Activated CD4-positive, alpha-beta T cell treated with anti-CD3 and anti-CD28 coated beads, Interleukin-2, Interleukin-6, amounts not matched to agents 100 ng/mL and 50 ng/mL, durations not matched to agents 16 hours and 8 hours (primary cell): ENCODE measurements at regions not wholly inside any gene's neighbourhood (a gene's known extent, or its start where the extent isn't known, plus 50 kb on each side); places are given as distances from the start of the nearest gene placed in this dataset.
"Not testable (repeated sequence)": the region's sequence is repeated elsewhere in the genome, so short reads cannot be mapped to it uniquely, and the experiment has no call there.

Experiments used
- DNase-seq: peaks from one replicate; pipeline ENCODE4 v3.0.0-alpha.2; 2020

DNA sequence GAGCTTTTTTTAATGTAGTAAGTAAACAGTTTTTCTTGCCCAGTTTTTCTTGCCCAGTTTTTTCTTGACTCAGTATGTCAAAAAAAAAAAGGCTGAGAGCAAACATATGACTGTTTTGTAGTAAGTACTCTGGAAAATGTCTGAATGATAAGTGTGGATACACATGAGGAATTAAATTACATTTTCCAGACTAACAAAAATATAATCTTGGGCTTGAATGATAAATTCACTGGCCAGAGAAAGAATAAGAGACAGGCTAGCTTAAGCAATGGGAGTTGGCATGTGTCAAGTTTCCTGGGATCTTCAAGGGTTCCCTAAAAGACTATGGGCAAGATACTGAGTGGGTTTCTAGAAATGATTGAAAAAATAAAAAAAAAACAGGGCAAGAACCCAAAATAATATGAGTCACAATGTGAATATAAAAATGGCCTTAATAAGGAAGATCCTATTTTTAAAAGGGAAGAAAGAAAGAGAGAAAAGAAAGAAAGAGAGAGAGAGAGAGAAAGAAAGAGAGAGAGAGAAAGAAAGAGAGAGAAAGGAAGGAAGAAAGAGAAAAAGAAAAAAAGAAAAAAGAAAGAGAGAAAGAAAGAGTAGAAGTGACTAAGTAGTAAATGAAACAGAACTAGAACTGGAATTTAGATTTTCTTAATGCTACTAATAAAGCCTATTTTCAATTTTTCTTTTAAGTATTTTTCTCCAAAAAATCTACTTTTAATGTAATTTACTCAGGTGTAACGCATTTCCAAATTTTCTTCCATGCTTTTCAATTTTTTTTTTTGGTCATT lies 60.2 kb downstream of the TFPI2 start:
- DNase-seq: no peak

- peak; percentile 32 for DNase-seq
These were observed 62.3 kb downstream of the TFPI2 start for GRCh38 chr7:93828260-93828659.

DNA sequence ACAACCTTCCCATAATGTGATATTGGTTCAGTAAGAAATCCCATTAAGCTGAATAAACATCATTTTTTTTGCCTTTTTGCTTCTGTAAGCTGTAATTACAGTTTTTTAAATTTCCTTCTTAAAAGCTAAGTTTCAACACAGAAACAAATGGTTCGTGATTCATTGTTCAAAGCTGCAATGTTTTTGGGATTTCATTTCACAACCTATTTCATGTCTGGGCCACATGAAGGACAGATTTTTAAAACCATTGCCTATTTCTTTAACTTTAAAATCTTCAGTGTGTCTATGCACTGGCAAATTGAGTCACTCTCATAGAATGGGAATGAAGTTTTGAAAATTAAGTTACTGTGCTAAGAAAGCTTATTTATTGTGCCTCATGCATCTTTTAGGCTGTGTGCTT lies 66.9 kb downstream of the TFPI2 start:
- no peak for DNase-seq

DNA sequence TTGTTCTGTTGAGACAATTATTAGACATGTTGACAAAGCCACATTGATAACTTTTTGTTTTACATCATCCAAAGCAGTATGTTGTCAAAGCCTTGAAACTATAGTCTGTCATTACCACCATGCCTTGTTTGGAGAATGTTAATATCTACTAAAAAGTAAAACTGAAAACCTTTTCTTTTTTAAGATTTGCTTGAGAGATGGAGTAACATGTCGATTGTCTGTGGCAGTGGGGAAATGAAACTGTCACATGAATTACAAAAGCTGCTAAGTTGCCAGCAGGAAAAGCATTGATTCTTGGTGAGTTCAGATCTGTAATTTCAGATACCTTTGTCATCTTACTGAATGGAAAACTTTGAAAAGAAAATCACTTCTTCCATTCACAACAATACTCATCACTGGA lies 69.1 kb downstream of the TFPI2 start:
- DNase-seq: no peak

- no peak for DNase-seq
These were observed 70.9 kb downstream of the TFPI2 start for GRCh38 chr7:93819699-93820098.

GRCh38 chr7:93817526-93817925 lies 73.0 kb downstream of the TFPI2 start:
- DNase-seq: no peak

GRCh38 chr7:93817004-93817403 lies 73.5 kb downstream of the TFPI2 start:
- no peak for DNase-seq

- no peak for DNase-seq
These were observed 77.0 kb downstream of the TFPI2 start for GRCh38 chr7:93813514-93813913.

GRCh38 chr7:93812061-93812460 lies 78.5 kb downstream of the TFPI2 start:
- DNase-seq: no peak

DNA sequence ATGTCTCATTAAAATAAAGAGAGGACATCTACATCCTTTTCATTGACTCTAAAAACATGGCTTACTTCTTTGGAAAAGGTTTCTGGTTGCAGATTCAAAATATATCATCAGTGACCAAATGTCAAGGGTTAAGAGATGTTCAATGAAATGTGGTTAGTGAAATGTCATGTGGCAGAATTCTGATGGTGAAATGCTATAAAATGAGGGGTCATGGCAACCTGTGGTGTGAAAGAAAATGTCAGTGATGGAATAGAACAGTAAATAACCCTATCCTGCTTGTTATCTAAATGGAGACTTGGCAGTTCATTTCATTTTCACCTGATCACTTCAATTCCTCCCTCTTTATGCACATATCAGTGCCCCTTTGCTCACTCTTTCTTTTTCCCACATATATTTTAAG lies 79.4 kb downstream of the TFPI2 start:
- no peak for DNase-seq

DNA sequence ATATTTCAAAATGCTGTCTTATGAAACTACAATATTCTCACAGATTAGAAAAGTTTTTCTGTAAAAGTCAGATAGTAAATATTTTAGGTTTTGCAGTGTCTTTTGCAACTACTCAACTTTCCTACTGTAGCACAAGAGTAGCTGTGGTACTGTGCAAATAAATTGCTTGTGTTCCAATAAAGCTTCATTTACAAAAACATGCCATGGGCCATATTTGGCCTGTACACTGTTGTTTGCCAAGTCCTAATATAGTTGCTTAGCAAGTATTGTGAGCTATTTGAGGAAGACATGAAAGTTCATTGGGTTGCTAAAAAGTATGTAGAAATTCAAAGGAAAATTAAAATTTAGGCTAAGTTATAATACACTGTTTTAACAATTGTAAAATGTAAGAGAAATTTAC lies 80.0 kb downstream of the TFPI2 start:
- no peak for DNase-seq

- no peak for DNase-seq
These were observed 85.8 kb downstream of the TFPI2 start for GRCh38 chr7:93804726-93805125.

DNA sequence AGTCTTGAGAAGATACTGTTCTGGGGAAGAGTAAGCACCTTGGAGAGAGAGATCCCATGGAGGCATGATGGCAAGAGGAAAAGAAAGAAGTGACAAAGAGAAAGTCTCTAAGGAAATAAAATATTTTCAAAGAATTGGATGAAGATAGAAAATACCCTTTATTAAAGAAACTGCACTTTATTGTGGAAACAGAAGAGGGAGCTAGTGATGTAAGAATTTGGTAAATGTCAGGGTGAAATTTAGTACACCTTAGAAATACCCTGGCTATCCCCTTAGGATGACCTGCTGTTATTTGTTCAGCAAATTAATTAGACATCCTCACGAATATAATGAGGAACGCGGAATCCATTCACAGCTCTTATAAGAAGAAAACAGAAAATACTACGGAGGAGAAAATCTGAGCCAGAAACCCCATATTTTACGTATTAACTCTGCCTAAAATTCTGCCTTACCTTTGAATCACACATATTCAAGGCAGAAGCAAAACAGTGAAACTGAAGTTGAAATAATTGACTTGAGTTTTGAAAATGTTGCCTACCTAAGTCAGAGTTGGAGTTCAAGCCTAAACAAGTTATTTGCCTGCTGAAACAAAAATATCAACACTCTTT lies 90.7 kb downstream of the TFPI2 start:
- DNase-seq: peak; percentile 3

GRCh38 chr7:93793084-93793697 lies 97.4 kb downstream of the TFPI2 start:
- not testable (repeated sequence) for DNase-seq

- DNase-seq: no peak
These were observed 111.4 kb downstream of the TFPI2 start for GRCh38 chr7:93779115-93779514.

DNA sequence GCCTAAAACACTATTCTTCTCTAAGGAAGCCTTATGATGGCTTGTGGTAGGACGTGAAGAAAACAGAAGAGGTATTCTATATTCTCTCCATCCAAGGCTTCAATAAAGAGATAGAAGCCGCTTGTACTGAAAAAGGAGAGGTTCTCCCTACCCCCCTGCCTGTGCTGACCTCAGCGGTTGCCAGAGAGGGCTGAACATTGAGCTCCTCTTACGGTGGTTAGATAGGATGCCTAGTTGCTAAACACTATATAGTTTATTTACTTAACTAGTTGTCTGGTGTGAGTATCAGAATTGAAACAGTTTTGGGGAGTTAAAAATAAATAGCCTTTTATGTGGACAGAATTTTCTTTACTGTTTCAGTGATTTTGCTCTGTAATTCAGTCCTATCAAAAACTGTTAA lies 112.2 kb downstream of the TFPI2 start:
- DNase-seq: no peak

DNA sequence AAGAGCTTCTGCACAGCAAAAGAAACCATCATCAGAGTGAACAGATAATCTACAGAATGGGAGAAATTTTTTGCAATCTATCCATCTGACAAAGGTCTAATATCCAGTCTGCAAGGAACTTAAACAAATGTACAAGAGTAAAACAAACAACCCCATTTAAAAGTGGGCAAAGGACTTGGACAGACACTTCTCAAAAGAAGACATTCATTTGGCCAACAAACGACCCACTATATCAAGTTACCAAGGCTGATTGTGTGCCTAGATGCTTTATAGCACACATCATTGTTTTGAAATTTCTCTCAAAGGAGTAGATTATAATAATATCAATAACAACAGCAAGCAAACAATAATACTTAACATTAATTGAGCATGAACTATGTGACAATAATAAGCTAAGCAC lies 117.1 kb downstream of the TFPI2 start:
- no peak for DNase-seq

DNA sequence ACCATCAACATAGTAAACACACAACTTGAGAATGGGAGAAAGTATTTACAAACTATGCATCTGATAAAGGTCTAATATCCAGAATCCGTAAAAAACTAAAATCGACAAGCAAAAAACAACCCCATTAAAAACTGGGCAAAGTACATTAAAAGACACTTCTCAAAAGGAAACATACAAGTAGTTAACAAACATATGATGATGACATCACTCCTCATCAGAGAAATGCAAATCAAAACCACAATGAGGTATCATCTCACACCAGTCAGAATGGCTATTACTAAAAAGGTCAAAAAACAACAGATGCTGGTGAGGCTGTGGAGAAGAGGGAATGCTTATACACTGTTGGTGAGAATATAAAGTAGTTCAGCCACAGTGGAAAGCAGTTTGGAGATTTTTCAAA lies 125.1 kb downstream of the TFPI2 start:
- DNase-seq: no peak

- DNase-seq: no peak
These were observed 131.9 kb downstream of the TFPI2 start for GRCh38 chr7:93758631-93759030.

GRCh38 chr7:93757426-93757825 lies 133.1 kb downstream of the TFPI2 start:
- no peak for DNase-seq

- DNase-seq: no peak
These were observed 133.7 kb downstream of the TFPI2 start for GRCh38 chr7:93756890-93757289.

DNA sequence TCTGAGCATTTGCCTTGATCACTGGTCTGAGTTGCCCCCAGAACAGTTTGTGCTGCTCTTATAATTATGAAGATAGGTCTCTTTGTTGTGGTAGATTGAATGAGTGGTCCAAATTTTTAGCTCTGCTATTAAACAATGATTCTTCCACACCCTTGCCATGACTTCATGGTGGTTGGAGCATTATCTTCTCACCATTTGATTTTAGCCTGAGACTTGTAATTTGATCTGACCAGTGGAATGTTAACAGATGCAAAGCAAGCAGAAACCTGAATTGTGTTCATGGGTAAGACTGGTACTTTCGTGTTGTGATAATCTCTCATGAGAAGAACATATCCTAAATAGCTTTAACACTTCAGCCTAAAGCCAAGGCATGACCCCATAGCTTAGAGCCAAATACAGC lies 139.1 kb downstream of the TFPI2 start:
- DNase-seq: no peak

DNA sequence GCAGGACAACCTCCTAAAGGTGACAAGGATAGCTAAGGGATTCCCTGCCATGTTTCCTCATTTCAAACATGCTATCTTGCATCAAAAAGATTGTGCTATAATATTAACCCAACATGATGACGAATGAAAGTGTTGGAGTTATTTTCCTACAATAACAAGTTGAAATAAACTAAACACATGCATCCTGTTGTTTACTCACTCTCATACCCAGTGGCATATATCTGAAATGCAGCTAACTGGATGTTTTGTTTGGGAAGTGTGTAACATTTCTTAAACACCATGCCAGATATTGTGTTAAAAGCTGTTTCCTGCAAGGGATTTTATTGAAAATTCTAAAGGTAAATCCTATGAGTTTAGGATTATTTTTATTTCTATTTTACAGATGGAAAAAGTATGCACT lies 139.6 kb downstream of the TFPI2 start:
- DNase-seq: no peak

- DNase-seq: no peak
These were observed 143.5 kb downstream of the TFPI2 start for GRCh38 chr7:93747019-93747418.
